ENCODE measurements at regions not wholly inside any gene's neighbourhood (a gene's known extent, or its start where the extent isn't known, plus 50 kb on each side); places are given as distances from the start of the nearest gene placed in this dataset.
"Not testable (repeated sequence)": the region's sequence is repeated elsewhere in the genome, so short reads cannot be mapped to it uniquely, and the experiment has no call there.

DNA sequence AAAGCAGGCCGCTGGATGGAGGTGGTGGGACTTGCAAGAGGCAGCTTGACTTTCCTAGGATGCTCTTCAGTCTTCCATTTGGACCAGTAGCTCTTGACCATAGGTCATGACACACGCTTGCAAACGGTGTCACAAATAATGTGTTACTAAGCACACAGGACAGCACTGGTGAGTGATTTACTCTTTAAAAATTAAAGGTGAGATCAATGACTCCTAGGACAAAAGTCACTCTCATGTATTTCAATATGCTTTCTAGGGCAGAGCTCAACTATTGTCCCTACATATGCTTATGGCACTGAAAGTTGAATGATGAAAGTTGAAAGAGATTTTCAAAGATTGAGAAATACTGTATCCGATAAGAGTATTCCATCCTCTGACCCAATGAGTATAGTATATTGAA lies 496.7 kb downstream of the EBF1 start:
- no peak for DNase-seq

DNA sequence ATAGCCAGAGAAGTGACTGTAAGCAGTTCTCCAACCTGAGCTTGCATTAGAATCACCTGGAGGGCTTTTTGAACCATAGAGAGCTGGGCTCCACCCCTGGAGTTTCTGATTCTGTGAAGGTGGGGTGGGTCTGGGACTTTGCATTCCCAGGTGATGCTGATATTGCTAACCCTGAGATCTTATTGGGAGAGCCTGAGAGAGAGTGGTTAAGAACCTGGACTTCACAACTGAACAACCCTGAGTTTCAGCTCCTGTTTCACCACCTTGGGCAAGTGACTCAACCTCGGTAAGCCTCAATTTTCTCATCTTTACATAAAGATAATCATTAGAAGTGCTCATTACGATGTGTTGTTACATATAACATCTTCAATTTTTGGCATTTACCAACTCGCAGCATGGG lies 498.6 kb downstream of the EBF1 start:
- no peak for DNase-seq

GRCh38 chr5:158600679-158601078 lies 499.0 kb downstream of the EBF1 start:
- no peak for DNase-seq

DNA sequence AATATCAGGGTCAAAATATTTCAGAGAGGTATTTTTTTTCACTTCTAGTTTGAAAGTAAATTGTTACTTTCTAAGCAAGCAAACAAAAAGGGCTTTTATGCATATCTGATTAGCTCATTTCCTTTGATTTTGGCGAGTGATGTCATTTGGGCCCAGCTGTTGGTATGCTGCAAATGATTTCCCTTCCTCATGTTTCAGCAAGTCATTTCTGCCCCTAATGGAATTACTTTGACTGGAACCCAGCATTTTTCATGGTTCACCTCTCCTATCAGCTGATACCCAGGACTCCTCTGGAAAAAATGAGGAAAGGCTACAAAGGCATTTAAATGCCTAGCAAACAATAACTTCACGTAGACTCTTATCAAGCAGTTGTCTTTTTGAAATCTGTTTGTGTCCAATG lies 500.6 kb downstream of the EBF1 start:
- DNase-seq: no peak

- DNase-seq: no peak
These were observed 505.0 kb downstream of the EBF1 start for GRCh38 chr5:158594595-158595242.

GRCh38 chr5:158593925-158594324 lies 505.8 kb downstream of the EBF1 start:
- DNase-seq: no peak

DNA sequence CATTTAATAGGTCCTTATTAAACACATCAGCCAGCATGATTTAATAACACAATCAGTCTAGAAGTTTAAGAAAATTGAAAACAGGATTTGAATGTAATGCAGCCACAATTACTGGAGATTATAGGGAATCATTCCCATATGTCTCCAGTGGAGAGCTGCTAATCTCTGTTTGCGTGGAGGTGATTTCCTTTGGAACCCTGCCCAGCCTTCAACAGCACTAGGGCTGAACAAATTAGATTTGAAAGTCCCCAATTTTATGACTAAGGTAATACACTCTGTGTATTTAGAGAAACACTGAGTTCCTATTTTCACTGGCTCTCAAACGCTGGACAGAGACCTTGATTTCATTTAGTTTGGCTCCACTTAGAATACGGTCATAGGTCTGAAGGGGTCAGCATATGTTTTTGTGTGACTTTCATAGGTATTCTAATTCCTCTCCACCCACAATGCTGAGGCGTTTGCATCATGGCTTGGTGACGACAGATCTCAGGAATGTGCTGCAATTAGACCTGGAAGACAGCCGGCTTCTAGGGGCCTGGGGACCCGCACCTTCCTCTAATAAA lies 508.3 kb downstream of the EBF1 start:
- DNase-seq: no peak

GRCh38 chr5:158590746-158591300 lies 508.9 kb downstream of the EBF1 start:
- no peak for DNase-seq

DNA sequence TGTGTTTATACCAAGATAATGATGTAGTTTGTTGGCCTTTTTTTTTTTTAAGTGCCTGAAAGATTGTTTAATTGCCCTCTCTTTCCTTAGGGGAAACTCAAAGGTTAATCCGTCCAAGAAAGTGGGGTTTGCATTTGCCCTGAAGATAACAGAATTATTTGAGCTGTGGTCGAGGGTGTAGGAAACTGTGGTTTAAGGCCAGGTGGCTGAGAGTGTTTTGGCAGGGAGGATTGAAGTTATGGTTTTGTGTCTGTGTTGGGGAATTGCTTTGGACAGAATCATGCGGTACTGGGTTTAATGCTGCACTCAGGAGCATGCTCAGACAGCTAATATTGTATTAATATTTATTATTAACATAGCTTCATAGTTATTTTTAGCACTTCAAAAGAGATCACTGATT lies 509.8 kb downstream of the EBF1 start:
- DNase-seq: no peak

DNA sequence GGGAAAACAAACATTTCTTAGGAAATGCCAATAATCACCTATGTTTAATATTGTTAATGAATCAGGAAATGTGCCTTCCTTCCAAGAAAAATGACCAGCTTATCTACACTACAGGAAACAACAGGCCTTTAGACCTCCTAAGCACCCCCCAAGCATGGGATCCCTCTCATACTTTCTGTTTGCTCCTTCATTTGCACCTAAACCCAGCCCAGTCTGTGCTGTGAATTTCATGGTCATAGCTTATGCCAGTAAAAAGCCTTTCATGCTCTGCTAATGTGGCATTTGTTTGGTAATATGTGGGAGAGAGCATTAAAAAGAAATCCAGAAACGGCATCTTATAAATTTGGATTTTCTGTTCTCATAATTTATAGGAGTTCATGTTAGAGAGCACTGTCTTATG lies 511.1 kb downstream of the EBF1 start:
- no peak for DNase-seq

DNA sequence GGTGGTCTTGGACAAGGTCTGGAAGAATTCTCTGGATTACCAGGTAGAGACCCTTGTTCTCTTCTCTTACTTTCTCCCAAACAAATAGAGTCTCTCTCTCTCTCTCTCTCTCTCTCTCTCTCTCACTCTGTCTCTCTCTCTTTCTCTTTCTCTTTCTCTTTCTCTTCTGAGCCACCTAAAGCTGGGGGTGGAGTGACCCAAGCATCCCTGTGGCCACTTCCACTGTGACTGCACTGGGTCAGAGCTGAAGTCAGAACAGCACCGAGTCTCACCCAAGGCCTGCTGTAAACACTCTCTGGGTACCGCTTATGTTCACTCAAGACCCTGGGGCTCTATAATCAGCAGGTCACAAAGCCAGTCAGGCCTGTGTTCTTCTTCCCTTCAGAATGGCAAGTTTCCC lies 513.7 kb downstream of the EBF1 start:
- no peak for DNase-seq

DNA sequence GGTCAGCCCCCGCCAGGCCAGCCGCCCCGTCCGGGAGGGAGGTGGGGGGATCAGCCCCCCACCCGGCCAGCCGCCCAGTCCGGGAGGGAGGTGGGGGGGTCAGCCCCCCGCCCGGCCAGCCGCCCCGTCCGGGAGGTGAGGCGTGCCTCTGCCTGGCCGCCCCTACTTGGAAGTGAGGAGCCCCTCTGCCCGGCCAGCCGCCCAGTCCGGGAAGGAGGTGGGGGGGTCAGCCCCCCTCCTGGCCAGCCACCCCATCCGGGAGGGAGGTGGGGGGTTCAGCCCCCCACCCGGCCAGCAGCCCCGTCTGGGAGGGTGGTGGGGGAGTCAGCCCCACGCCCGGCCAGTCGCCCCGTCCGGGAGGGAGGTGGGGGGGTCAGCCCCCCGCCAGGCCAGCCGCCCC lies 517.0 kb downstream of the EBF1 start:
- DNase-seq: not testable (repeated sequence)

DNA sequence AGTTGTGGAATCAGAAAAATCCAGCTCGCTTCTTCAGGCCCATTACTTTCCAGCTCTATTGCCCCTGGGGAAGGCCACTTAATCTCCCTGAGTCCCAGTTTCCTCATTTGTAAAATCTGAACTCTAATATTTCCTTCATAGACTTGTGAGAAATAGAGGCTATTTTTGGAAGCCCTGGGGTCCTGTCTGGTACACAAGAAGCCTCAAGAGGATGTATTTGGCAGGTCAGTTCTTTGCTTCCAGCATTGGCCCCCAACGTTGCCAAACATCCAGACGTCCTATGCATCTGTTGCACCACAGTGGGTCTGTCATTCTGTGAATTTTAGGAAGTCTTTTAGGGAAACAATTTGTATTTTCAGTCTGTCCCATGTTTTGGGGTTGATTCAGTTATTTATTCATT lies 525.9 kb downstream of the EBF1 start:
- DNase-seq: no peak

DNA sequence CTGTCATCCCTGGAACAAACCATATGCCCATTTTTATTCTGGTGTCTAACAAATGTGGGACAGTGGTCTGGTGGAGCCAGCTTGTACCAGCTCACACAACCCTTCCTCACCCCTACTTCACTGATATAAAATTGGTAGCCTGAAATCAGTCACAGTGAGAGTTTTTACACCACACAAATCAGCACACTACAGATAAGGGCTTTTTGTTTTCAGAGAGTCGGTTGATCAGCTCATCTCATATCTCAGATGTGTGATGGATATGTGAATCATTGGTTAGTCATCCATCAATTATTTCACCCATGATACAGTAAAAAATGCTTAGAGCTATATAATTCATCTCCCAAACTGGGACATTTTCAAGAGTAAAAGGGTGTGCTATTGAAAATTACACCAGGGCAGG lies 529.2 kb downstream of the EBF1 start:
- no peak for DNase-seq

GRCh38 chr5:158569534-158569933 lies 530.2 kb downstream of the EBF1 start:
- no peak for DNase-seq

DNA sequence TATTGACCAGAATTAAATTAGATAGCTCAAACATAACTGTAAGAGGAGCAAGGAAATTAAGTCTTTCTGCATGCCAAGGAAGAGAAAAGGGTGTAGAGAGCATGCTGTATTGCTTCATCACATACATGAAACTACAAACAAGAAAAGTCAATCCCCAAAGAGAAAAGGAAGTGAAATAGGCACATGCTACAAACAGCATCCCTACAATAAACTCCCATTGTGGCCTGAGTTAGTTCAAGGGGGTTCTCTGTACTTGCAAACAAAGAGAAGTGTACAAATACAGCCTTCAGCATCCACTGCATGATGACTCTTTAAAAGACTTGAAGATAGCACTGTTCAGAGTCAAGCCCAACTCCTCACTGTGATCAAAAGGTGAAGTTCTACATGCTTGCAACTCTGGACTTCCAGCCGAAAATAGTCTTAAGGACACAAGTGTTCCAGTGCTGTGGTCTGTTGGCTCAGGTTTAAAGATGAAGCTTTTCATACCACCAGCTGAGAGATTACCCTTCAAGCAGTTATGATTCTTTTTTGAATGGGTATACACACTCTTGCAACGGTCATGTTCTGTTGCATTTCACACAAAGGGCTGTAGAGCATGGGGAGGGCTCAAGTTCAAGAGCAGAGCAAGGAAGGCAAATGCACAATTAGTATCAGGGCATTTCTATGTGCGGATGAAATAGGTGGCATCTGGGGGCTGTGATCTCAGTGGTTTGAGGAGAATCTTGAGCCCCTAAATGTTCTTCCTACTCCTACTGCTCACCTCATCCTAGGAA lies 534.5 kb downstream of the EBF1 start:
- DNase-seq: no peak

DNA sequence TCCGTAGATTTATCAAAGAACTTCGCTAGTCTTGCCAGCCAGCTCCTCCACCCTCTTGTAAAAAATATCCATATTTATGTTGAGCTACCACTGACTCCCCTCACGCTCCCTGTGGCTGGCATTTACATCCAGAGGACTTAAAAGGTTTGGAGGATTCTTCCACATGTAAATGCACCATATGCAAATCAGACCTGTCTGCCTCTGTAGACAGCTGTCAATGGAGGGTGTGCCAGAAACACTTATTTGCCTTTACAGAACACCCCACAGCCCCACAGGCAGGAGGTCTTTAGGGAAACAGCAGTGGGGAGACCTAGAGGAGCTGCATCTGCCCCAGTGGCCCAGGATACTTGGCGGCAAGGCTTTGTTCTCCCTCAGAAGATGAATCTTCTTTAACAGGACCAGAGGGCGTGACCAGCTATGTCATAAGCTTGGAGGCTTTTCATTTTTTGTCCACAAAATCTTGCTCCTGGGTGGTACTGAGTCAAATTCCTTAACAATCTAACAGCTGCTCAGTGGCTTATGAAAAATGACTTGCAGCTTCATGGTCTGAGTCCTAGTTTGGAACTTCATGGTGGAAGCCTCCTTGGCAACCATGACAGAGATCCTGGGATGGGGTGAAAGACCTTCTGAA lies 535.8 kb downstream of the EBF1 start:
- DNase-seq: no peak

GRCh38 chr5:158561562-158562190 lies 538.0 kb downstream of the EBF1 start:
- no peak for DNase-seq

DNA sequence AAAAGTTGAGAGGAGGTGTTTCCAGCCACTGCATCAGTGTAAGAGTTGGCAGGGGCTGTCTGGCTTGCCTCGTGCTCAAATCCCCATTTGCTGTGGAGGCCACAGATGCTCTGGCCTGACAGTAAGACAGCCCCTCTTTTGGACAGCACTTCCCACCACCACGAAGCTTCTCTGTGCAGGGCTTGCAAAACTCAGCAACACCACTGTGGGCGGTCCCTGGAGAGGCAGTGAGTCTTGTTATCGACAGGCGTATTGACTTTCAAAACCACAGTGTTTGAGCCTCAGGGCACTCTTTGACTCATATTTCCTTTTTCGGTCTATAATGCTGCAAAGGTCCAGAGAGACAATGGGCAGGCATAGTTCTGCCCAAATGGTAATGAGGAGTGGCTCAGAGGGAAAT lies 539.5 kb downstream of the EBF1 start:
- no peak for DNase-seq

GRCh38 chr5:158559643-158560042 lies 540.1 kb downstream of the EBF1 start:
- no peak for DNase-seq

- no peak for DNase-seq
These were observed 540.6 kb downstream of the EBF1 start for GRCh38 chr5:158559066-158559465.

GRCh38 chr5:158553962-158554336 lies 545.8 kb downstream of the EBF1 start:
- DNase-seq: no peak

Measured in stimulated activated CD8-positive, alpha-beta memory T cell treated with anti-CD3 and anti-CD28 coated beads, Interleukin-4, amount 100 ng/mL, for 48 hours (primary cell).